Lower leg skin (tissue), 4 donors: ENCODE measurements at regions not wholly inside any gene's neighbourhood (a gene's known extent, or its start where the extent isn't known, plus 50 kb on each side); places are given as distances from the start of the nearest gene placed in this dataset.
A peak's percentile ranks its signal among the peaks of the same experiment; 100 is the strongest.

Experiments
- DNase-seq, 2 donors: peaks; one replicate each; pipeline ENCODE4 v3.0.0-alpha.2; 2019; ENCODE audit warnings: low spot score in 2 of 2
- H3K4me3 ChIP-seq: fragments of 200-600 bp; sonication (generic); 2 replicates; pipeline ENCODE4 v1.5.1; 2017; ENCODE audit warnings: mild to moderate bottlenecking, low read depth; ENCODE audit not compliant: poor library complexity, severe bottlenecking
- POLR2A ChIP-seq, 2 donors: fragments of 450-650 bp; IDR thresholded peaks; one replicate each; pipeline ENCODE4 v1.6.1; 2016 to 2017; ENCODE audit warnings: antibody characterized with exemption in 2 of 2, mild to moderate bottlenecking in 1 of 2, moderate library complexity in 1 of 2
- WGBS, 2 donors: methylation state at CpG; one replicate each; pipeline ENCODE4 v1.1.5; 2018; 5-methylcytosine and 5-hydroxymethylcytosine counted together
- intact Hi-C: fragments of 100-400 bp; cut with DNase I; formaldehyde crosslinking; loops from one replicate; pipeline ENCODE4 v1.15.0; 2023; ENCODE audit warnings: low total_unique reads
- TF ChIP-seq, protein P1 (sequence below), 3 donors: fragments of 450-650 bp; IDR thresholded peaks; one replicate each; pipeline ENCODE4 v1.5.1; 2016; ENCODE audit warnings: antibody characterized with exemption in 3 of 3, mild to moderate bottlenecking in 3 of 3, moderate library complexity in 2 of 3

DNA sequence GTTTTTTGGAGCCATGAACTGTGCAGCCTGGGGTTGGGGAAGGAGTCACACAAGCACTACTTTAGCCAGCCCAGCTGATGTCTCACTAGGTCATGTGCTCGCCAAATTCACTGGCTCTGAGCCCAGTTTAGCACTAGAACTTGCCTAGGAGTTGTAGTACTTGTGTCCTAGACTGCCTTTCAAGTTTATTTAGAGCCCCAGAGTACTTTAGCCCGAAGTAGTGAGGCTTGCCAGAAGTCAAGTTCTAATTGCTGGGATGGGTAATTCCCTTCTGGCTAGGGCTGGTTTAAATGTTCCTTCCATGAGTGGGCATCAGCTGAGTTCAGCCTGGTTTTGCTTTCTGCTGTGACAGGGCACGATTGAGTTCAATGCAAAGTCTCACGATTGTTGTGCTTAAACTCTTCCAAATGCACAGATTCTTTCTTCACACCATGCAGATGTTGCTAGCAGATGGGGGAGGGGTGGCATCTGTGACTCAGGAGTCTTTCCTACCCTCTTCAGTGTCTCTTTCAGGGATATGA, 228.2 kb upstream of the ZPLD1 start:
- TF ChIP-seq, protein P1, sequence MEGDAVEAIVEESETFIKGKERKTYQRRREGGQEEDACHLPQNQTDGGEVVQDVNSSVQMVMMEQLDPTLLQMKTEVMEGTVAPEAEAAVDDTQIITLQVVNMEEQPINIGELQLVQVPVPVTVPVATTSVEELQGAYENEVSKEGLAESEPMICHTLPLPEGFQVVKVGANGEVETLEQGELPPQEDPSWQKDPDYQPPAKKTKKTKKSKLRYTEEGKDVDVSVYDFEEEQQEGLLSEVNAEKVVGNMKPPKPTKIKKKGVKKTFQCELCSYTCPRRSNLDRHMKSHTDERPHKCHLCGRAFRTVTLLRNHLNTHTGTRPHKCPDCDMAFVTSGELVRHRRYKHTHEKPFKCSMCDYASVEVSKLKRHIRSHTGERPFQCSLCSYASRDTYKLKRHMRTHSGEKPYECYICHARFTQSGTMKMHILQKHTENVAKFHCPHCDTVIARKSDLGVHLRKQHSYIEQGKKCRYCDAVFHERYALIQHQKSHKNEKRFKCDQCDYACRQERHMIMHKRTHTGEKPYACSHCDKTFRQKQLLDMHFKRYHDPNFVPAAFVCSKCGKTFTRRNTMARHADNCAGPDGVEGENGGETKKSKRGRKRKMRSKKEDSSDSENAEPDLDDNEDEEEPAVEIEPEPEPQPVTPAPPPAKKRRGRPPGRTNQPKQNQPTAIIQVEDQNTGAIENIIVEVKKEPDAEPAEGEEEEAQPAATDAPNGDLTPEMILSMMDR (IDR thresholded peaks at IDR 0.05), result no peak
- TF ChIP-seq POLR2A (IDR thresholded peaks at IDR 0.05), result no peak
- 9 to 11% methylated on average over 4 of the region's 4 CpGs for WGBS, 2 donors
- H3K4me3 ChIP-seq, result no peak overlapping the region
- peak; percentile 89 to 94 for DNase-seq
- intact Hi-C loops, result no loop called here

DNA sequence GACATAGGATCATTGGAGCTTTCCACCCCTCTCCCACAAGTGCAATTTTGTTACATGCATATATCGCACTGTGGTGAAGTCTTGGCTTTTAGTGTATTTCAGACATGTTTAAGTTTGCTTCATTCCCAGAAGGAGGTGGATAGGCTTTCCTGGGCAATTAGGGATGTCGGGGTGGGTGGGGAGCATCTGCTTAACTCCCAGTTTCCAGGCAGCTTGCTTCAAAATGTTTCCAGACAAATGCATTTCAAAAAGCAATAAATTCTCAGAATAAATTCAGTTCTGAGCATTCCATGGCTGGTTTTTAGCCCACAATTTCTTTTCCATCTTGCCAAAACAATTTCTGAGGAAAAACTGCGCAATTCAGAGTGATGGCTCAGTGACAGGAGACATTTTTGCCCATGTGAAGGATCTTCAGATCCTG, 227.7 kb upstream of the ZPLD1 start:
- WGBS, 2 donors, result 47 to 53% methylated on average over 3 of the region's 3 CpGs
- no peak for DNase-seq
- TF ChIP-seq POLR2A (IDR thresholded peaks at IDR 0.05), result no peak
- TF ChIP-seq, protein P1 (IDR thresholded peaks at IDR 0.05), result no peak
- no peak overlapping the region for H3K4me3 ChIP-seq
- intact Hi-C loops, result no loop called here

DNA sequence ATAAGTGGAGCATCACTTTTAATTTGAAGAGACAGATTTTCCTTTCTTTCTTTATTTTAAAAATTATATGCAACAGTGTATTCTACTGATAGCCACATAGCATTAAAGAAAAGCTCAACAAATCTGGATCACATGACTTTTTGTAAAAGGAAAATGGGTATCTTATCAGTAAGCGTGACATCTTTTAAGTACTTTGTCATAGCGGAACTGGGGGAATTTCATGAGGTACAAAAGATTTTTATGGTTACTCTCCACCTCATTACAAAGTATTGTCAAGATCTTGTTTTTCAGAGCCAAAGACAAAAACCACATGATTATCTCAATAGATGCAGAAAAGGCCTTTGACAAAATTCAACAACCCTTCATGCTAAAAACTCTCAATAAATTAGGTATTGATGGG, 219.6 kb upstream of the ZPLD1 start:
- intact Hi-C loops, result no loop called here
- no peak overlapping the region for H3K4me3 ChIP-seq
- no peak for DNase-seq
- TF ChIP-seq POLR2A (IDR thresholded peaks at IDR 0.05), result no peak
- TF ChIP-seq, protein P1 (IDR thresholded peaks at IDR 0.05), result no peak
- WGBS, 2 donors, result 87 to 95% methylated on average over 2 of the region's 2 CpGs

DNA sequence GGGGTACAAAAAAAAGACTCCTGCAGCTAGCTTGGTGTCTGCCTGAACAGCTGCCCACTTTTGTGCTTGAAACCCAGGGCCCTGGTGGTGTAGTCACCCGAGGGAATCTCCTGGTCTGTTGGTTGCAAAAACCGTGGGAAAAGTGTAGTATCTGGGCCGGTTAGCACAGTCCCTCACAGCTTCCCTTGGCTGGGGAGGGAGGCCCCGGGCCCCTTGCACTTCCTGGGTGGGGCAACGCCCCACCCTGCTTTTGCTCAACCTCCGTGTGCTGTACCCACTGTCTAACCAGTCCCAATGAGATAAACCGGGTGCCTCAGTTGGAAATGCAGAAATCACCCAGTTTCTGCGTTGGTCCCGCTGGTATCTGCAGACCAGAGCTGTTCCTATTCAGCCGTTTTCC, 211.7 kb upstream of the ZPLD1 start:
- no peak for DNase-seq
- no peak overlapping the region for H3K4me3 ChIP-seq
- TF ChIP-seq, protein P1 (IDR thresholded peaks at IDR 0.05), result no peak
- TF ChIP-seq POLR2A (IDR thresholded peaks at IDR 0.05), result no peak
- 86 to 89% methylated on average over 8 to 10 of the region's 10 CpGs for WGBS, 2 donors
- intact Hi-C loops, result no loop called here

DNA sequence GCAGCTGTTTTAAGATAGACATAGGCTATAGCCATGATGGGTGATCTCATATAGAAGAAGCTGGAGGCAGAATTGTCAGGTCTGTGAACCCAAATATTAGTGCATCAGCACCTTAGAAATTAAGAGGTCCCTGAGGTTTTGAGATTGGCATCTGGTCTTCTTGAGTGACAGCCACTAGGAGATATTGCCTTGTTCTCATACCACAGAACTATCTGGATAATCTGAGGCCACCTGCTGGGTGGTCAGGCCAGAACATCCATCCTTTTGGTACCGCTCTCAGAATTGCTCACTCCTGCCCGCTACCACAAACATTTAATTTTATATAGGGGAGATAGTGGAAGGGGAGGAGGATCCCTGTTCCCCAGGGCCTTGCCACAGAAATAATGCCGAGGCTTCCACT, 210.6 kb upstream of the ZPLD1 start:
- WGBS, 2 donors, result 80 to 81% methylated on average over 3 of the region's 3 CpGs
- no peak for TF ChIP-seq POLR2A (IDR thresholded peaks at IDR 0.05)
- TF ChIP-seq, protein P1 (IDR thresholded peaks at IDR 0.05), result no peak
- no peak overlapping the region for H3K4me3 ChIP-seq
- intact Hi-C loops, result no loop called here
- peak in 1 of 2 donors; percentile 26 for DNase-seq

DNA sequence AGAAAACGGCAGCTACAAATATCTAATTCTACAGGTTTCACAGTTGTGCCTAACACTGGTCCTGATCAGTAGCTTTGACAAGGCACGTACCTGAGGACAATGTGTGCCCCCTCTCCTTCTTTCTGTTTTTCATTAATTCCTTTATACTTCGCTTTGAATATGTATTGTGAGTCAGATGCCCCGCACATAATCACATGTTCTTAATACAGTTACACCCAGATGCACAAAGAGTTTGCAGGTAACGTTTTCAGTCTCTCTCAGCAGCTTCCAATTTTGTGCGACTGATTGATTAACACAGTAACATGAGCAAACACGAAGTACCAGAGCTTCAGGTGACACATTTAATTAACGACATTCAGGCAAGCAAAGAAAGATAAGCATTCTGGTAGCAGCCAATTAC, 209.8 kb upstream of the ZPLD1 start:
- intact Hi-C loops, result no loop called here
- WGBS, 2 donors, result 54 to 55% methylated on average over 8 of the region's 8 CpGs
- no peak for TF ChIP-seq POLR2A (IDR thresholded peaks at IDR 0.05)
- DNase-seq, result no peak
- no peak overlapping the region for H3K4me3 ChIP-seq
